ENCODE measurements at regions not wholly inside any gene's neighbourhood (a gene's known extent, or its start where the extent isn't known, plus 50 kb on each side); places are given as distances from the start of the nearest gene placed in this dataset.

GRCh38 chr5:97874491-97874890 is 691.4 kb upstream of the RIOK2 start:
- no peak for TF ChIP-seq REST (IDR thresholded peaks at IDR 0.05; ENCODE audit: insufficient replicate concordance, low read depth)
- no peak for TF ChIP-seq POLR2AphosphoS5 (IDR thresholded peaks at IDR 0.05; ENCODE audit: low read depth)
